Epithelial cell of esophagus (primary cell): ENCODE measurements at regions not wholly inside any gene's neighbourhood (a gene's known extent, or its start where the extent isn't known, plus 50 kb on each side); places are given as distances from the start of the nearest gene placed in this dataset.

Experiments
- DNase-seq: peaks from one replicate; pipeline ENCODE4 v3.0.0; 2010; ENCODE audit warnings: low read depth
- H3K4me3 ChIP-seq: 2 replicates; pipeline ENCODE4 v1.5.1; 2011; ENCODE audit warnings: mild to moderate bottlenecking, low read length, control low read depth
- CTCF ChIP-seq: IDR thresholded peaks from 2 replicates; pipeline ENCODE4 v1.5.1; 2011; ENCODE audit warnings: low read depth, mild to moderate bottlenecking, low read length, control low read depth, inconsistent platforms; ENCODE audit not compliant: insufficient read depth; ENCODE audit errors: missing control alignments

GRCh38 chr11:27203077-27203647, 159.9 kb downstream of the CCDC34 start:
- no peak overlapping the region for H3K4me3 ChIP-seq
- no peak for DNase-seq
- TF ChIP-seq CTCF: no peak

GRCh38 chr11:27201454-27202302, 161.1 kb downstream of the BBOX1 start:
- peak; percentile 88 for DNase-seq
- TF ChIP-seq CTCF: no peak
- H3K4me3 ChIP-seq: no peak overlapping the region

- no peak for TF ChIP-seq CTCF
Measured at GRCh38 chr11:27200779-27201453, 160.3 kb downstream of the BBOX1 start.

GRCh38 chr11:27196203-27196897, 155.7 kb downstream of the BBOX1 start:
- TF ChIP-seq CTCF: no peak
- H3K4me3 ChIP-seq: no peak overlapping the region
- no peak for DNase-seq

More at GRCh38 chr11:27200779-27201453, 160.3 kb downstream of the BBOX1 start:
- no peak for DNase-seq
- no peak overlapping the region for H3K4me3 ChIP-seq

GRCh38 chr11:27195837-27196202, 155.2 kb downstream of the BBOX1 start:
- H3K4me3 ChIP-seq: no peak overlapping the region
- DNase-seq: no peak
- no peak for TF ChIP-seq CTCF

GRCh38 chr11:27194976-27195375, 154.4 kb downstream of the BBOX1 start:
- TF ChIP-seq CTCF: no peak
- no peak for DNase-seq
- H3K4me3 ChIP-seq: no peak overlapping the region
